ENCODE measurements at regions not wholly inside any gene's neighbourhood (a gene's known extent, or its start where the extent isn't known, plus 50 kb on each side); places are given as distances from the start of the nearest gene placed in this dataset.

DNA sequence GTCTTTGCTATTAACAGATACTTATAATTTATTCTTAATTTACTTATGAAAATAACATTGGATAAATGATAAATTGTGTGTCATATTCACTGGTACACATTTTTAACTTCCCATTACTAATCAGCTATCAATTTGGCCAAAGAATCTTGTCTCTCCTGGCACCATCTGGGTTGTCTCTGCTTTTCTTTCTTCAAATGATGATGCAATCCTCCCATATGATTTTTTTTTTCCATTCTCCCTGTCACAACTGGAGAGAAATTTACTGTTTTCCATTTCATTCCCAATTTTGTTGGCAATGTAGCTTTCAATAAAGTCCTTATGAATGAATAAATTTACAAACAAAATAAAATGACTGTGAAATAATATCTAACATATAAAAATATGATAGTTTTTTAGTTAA lies 743.7 kb upstream of the EPHA6 start:
- DNase-seq: no peak

DNA sequence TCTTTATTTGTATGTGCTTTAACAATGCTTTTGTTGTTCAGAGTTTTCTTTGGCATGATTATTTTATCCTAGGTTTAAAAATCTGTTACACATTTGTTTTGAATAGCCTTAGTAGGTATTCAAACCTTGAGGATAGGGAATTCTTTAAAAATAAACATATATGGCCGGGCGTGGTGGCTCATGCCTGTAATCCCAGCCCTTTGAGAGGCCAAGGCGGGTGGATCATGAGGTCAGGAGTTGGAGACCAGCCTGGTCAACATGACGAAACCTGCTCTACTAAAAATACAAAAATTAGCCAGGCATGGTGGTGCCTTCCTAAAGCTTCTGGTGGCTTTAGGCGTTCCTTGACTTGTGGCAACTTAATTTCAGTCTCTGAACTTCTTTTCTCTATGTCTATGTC lies 743.3 kb upstream of the EPHA6 start:
- no peak for DNase-seq

DNA sequence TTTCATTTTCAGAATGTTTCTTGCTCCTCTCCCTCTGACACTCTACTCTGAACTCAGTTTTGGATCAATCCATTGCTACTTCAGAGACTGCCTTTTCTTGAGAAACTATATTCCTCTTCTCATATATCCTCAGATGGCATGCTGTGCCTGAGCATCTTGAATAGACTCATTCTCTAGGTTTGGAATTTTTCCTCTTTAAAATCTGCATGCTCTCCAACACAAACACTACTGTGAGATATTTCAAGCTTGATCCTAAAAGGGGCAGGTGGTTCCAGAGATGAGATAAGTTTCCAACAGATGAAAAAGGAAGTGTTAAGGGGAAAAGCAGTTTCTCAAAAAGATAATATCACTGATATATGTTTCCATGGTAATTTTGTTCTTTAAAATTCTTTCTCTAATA lies 742.2 kb upstream of the EPHA6 start:
- no peak for DNase-seq

DNA sequence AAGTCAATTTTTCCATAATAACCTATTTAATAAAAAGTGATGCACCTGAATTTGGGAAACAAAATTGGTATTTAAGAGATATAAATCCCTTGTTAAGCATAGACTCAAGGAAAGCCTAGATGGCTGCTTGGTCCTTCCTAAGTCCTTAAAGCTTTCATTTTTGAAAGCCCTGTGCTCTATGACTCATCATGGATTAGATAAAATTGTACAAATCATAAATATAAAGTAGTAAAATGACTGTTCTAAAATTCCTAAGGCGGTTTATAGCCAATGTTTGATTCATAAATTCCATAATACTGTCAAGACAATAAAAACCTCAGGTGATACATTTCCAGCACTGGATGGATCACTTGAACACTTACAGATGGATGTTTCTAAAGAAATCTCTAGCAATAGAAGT lies 730.8 kb upstream of the EPHA6 start:
- no peak for DNase-seq

DNA sequence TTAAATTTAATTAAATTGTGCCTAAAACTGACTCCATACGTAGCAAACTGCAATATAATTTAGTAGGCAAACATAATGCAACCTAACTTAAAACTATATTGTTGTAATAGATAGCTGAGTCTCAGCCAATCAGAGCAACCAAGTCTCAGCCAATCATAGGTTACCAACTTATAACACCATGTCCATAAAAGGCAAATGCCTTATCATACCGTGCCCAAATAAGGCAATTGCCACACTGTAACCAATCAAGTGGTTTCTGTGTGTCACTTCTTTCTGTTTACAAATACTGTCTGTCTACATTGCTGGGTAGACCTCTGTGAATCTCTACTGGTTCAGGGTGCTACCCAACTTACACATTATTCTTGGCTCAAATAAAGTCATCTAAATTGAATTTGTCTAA lies 728.4 kb upstream of the EPHA6 start:
- DNase-seq: no peak

DNA sequence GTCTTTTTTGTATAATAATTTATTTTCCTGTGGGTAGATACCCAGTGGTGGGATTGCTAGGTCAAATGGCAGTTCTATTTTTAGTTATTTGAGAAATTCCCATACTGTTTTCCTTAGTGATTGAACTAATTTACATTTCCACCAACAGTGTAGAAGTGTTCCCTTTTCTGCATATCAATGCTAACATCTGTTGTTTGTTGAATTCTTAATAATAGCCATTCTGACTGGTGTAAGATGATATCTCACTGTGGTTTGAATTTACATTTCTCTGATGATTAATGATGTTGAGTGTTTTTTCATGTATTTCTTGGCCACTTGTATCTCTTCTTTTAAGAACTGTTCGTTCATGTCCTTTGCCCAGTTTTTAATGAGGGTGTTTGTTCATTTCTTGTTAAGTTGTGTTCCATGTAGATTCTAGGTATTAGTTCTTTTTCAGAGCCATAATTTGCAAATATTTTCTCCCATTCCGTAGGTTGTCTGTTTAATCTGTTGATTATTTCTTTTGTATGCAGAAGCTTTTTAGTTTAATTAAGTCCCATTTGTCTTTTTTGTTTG lies 713.3 kb upstream of the EPHA6 start:
- no peak for DNase-seq

DNA sequence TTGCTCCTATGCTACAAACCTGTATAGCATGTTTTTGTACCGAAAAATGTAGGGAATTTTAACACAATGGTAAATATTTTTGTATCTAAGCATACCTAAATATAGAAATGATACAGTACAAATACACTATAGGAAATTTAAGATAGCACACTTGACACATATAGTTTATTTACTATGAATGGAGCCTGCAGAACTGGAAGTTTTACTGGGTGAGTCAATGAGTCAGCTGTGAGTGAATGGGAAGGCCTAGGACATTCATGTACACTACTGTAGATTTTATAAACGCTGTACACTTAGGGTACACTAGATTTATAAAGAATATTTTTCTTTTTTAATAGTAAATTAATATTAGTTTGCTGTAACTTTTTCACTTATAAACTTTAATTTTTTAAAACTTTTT lies 707.7 kb upstream of the EPHA6 start:
- DNase-seq: no peak

Measured in NCI-H1105 (cell line).